Parathyroid adenoma (tissue), 2 donors: ENCODE measurements at regions not wholly inside any gene's neighbourhood (a gene's known extent, or its start where the extent isn't known, plus 50 kb on each side); places are given as distances from the start of the nearest gene placed in this dataset.

ENCODE experiments used
- H2AFZ ChIP-seq: fragments of 300-600 bp; sonication (generic); one replicate; pipeline ENCODE4 v1.7.0; 2017; ENCODE audit warnings: antibody characterized with exemption, mild to moderate bottlenecking
- H3K27ac ChIP-seq: fragments of 300-600 bp; sonication (generic); one replicate; pipeline ENCODE4 v1.7.0; 2017
- H3K27me3 ChIP-seq: fragments of 300-600 bp; sonication (generic); one replicate; pipeline ENCODE4 v1.7.0; 2017; ENCODE audit warnings: low read length; ENCODE audit not compliant: control insufficient read depth, insufficient read depth
- H3K36me3 ChIP-seq: fragments of 300-600 bp; sonication (generic); one replicate; pipeline ENCODE4 v1.7.0; 2017; ENCODE audit warnings: low read length; ENCODE audit not compliant: control insufficient read depth, insufficient read depth
- H3K4me1 ChIP-seq: fragments of 300-600 bp; sonication (generic); one replicate; pipeline ENCODE4 v1.7.0; 2017; ENCODE audit warnings: control low read depth
- H3K4me2 ChIP-seq: fragments of 300-600 bp; sonication (generic); one replicate; pipeline ENCODE4 v1.7.0; 2017; ENCODE audit warnings: low read length
- H3K4me3 ChIP-seq: fragments of 300-600 bp; sonication (generic); one replicate; pipeline ENCODE4 v1.7.0; 2017; ENCODE audit warnings: low read depth, low read length
- H3K79me2 ChIP-seq: fragments of 300-600 bp; sonication (generic); one replicate; pipeline ENCODE4 v1.7.0; 2017; ENCODE audit warnings: control low read depth
- H3K9ac ChIP-seq: fragments of 300-600 bp; sonication (generic); one replicate; pipeline ENCODE4 v1.7.0; 2017; ENCODE audit warnings: mild to moderate bottlenecking
- H3K9me3 ChIP-seq: fragments of 300-600 bp; sonication (generic); one replicate; pipeline ENCODE4 v1.7.0; 2017; ENCODE audit warnings: low read length; ENCODE audit not compliant: control insufficient read depth
- TF ChIP-seq, protein P1 (sequence below): fragments of 300-600 bp; sonication (generic); IDR thresholded peaks from one replicate; pipeline ENCODE4 v1.7.0; 2017; ENCODE audit warnings: antibody characterized with exemption, mild to moderate bottlenecking
- donor health status: primary hyperparathyroidism.

DNA sequence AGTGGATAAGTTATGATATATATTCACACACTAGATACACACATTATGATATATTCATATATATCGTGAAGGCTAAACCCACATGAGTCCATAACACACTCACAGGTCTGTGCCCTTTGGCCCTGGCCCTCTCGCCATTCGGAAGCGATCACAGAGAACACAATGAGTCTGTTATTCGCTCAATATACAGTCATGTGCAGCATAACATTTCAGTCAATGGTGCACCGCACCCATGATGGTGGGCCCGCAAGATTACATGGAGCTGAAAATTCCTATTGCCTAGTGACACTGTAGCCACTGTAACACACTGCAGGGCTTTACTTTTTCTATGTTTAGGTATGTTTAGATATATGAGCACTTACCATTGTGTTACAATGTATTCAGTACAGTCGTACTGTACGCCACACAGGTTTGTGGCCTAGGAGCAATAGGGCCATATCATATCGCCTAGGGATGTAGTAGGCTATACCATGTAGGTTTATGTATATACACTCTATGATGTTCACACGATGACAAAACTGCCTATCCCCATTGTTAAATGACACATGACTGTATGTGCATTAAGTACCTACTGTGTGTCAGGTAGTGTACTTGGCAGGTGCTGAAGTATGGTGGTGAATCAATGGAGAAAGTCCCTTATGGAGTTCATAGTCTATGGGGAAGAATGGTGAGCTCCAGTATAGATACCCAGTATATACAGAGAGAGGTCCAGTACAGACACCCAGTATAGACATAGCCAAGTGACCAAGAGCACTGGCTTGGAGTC, 198.8 kb upstream of the KLF14 start:
- H3K9ac ChIP-seq, result no peak overlapping the region
- no peak overlapping the region for H3K27ac ChIP-seq
- TF ChIP-seq, protein P1, sequence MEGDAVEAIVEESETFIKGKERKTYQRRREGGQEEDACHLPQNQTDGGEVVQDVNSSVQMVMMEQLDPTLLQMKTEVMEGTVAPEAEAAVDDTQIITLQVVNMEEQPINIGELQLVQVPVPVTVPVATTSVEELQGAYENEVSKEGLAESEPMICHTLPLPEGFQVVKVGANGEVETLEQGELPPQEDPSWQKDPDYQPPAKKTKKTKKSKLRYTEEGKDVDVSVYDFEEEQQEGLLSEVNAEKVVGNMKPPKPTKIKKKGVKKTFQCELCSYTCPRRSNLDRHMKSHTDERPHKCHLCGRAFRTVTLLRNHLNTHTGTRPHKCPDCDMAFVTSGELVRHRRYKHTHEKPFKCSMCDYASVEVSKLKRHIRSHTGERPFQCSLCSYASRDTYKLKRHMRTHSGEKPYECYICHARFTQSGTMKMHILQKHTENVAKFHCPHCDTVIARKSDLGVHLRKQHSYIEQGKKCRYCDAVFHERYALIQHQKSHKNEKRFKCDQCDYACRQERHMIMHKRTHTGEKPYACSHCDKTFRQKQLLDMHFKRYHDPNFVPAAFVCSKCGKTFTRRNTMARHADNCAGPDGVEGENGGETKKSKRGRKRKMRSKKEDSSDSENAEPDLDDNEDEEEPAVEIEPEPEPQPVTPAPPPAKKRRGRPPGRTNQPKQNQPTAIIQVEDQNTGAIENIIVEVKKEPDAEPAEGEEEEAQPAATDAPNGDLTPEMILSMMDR, result no peak

DNA sequence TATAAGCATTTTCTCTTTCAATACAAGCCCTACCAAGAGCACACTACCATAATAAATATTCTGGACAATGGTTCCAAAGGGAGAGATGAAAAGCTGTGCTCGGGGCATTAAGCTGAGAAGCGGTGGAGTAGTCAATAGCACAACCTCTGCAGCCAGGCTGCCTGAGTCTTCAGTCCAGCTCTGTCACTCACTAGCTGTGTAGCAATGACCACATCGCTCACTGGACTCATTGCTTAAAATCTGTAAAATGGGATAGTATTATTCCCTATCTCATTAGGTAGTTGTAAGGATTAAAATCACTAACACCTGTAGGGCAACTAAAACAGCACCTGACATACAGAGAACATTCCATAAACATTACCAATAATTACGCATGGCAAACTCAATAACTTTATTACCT, 199.9 kb upstream of the KLF14 start:
- Histone ChIP-seq H3K4me1 (peaks cover 8% of the 10 kb centered on the region), H3K27ac (no peak overlapping the region)
- TF ChIP-seq, protein P1, result no peak

More for the DNA sequence above, 198.8 kb upstream of the KLF14 start:
- Histone ChIP-seq H3K4me3 (no peak overlapping the region), H3K9me3 (no peaks in the 10 kb centered on the region), H2AFZ (no peak overlapping the region), H3K27me3 (no peaks in the 10 kb centered on the region), H3K4me2 (no peak overlapping the region), H3K4me1 (peaks cover 11% of the 10 kb centered on the region), H3K79me2 (peaks cover 53% of the 10 kb centered on the region), H3K36me3 (no peaks in the 10 kb centered on the region)

DNA sequence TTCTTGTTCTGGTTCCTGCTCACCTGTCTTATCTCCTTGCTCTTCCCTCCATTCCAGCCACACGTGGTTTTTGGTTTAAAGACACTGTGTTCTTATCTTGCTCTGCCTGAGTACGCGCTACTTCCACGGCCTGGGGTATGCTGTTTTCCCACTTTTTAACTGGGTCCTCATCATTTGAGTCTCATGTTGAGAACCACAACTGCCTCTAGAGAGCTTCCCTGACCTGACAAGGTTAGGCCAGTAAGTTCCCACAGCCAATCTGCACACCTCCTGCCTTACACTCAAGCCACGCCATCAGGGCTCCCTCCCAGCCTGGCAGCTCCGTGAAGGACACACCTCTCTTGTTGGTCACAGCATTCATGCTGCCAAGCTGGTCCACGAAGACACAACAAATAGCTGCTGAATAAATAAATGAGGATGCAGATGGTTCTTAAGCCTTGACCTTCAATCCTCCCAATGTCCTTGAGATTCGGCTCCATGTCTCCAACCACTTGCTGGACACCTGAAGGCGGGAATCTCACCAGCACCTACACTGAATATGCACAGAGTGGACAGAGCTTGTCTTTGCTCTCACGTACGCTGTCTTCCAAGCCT, 201.7 kb upstream of the KLF14 start:
- Histone ChIP-seq H3K9me3 (no peaks in the 10 kb centered on the region), H3K27me3 (no peaks in the 10 kb centered on the region), H3K36me3 (no peaks in the 10 kb centered on the region), H3K9ac (no peak overlapping the region), H3K4me1 (peaks cover 5% of the 10 kb centered on the region), H3K27ac (no peak overlapping the region), H2AFZ (no peak overlapping the region), H3K4me3 (no peak overlapping the region), H3K4me2 (no peak overlapping the region), H3K79me2 (peaks cover 53% of the 10 kb centered on the region)
- TF ChIP-seq, protein P1, result no peak

More for the DNA sequence above, 199.9 kb upstream of the KLF14 start:
- no peaks in the 10 kb centered on the region for H3K36me3 ChIP-seq
- no peaks in the 10 kb centered on the region for H3K27me3 ChIP-seq
- H3K9ac ChIP-seq, result no peak overlapping the region
- no peak overlapping the region for H3K4me2 ChIP-seq
- no peak overlapping the region for H2AFZ ChIP-seq
- H3K79me2 ChIP-seq, result peaks cover 59% of the 10 kb centered on the region
- H3K4me3 ChIP-seq, result no peak overlapping the region
- H3K9me3 ChIP-seq, result no peaks in the 10 kb centered on the region

GRCh38 chr7:130936202-130936931, 202.4 kb upstream of the KLF14 start:
- no peak overlapping the region for H3K27ac ChIP-seq
- TF ChIP-seq, protein P1, result no peak
- H3K4me1 ChIP-seq, result peaks cover 5% of the 10 kb centered on the region

More at GRCh38 chr7:130936202-130936931, 202.4 kb upstream of the KLF14 start:
- H2AFZ ChIP-seq, result no peak overlapping the region
- no peak overlapping the region for H3K9ac ChIP-seq
- H3K4me2 ChIP-seq, result no peak overlapping the region
- H3K4me3 ChIP-seq, result no peak overlapping the region
- peaks cover 56% of the 10 kb centered on the region for H3K79me2 ChIP-seq
- H3K9me3 ChIP-seq, result no peaks in the 10 kb centered on the region
- H3K36me3 ChIP-seq, result no peaks in the 10 kb centered on the region
- no peaks in the 10 kb centered on the region for H3K27me3 ChIP-seq
